HEK293 (cell line): ENCODE measurements at regions not wholly inside any gene's neighbourhood (a gene's known extent, or its start where the extent isn't known, plus 50 kb on each side); places are given as distances from the start of the nearest gene placed in this dataset.

Source experiments
- CTCF ChIA-PET: fragments of 350-600 bp; formaldehyde crosslinking; extraction: SDS; loops from one replicate; lab custom pipeline; 2021; ENCODE audit warnings: antibody characterized with exemption; lab: Yijun Ruan, JAX
- POLR2A ChIA-PET: fragments of 300-600 bp; formaldehyde crosslinking; extraction: SDS; loops from one replicate; lab custom pipeline; 2020; ENCODE audit warnings: antibody characterized with exemption, inconsistent platforms; lab: Yijun Ruan, JAX
- H3K27ac ChIP-seq: fragments of 200-500 bp; sonication (Bioruptor generic); 2 replicates; pipeline ENCODE4 v1.5.1; 2014; ENCODE audit warnings: low read depth, low read length, control low read depth, inconsistent platforms; ENCODE audit errors: extremely low read depth
- H3K36me3 ChIP-seq, 2 experiments: fragments of 200-500 bp in 1 of 2; sonication (Bioruptor generic) in 1 of 2; 1 replicate in 1 of 2; 2 replicates in 1 of 2; pipeline ENCODE4 v1.5.1; 2014 to 2017; ENCODE audit warnings: inconsistent platforms in 2 of 2, low read length in 2 of 2; ENCODE audit not compliant: control insufficient read depth in 2 of 2, insufficient read depth in 1 of 2
- H3K4me1 ChIP-seq: fragments of 200-500 bp; sonication (Bioruptor generic); 2 replicates; pipeline ENCODE4 v1.5.1; 2014; ENCODE audit warnings: mild to moderate bottlenecking, low read length, inconsistent platforms; ENCODE audit not compliant: control insufficient read depth, insufficient read depth
- H3K4me3 ChIP-seq: 2 replicates; pipeline ENCODE4 v1.5.1; 2011; ENCODE audit warnings: low read depth, mild to moderate bottlenecking, control low read depth, low read length, moderate library complexity
- H3K9me3 ChIP-seq: fragments of 200-500 bp; sonication (Bioruptor generic); 2 replicates; pipeline ENCODE4 v1.5.1; 2014; ENCODE audit warnings: low read depth, low read length, inconsistent platforms; ENCODE audit not compliant: control insufficient read depth, insufficient read depth
- ATF2 ChIP-seq: fragments of 450-650 bp; formaldehyde crosslinking; IDR thresholded peaks from 2 replicates; pipeline ENCODE4 v1.5.1; 2016; ENCODE audit warnings: missing biosample characterization, missing genetic modification characterization, low read depth
- GLI2 ChIP-seq: fragments of 450-650 bp; formaldehyde crosslinking; IDR thresholded peaks from 2 replicates; pipeline ENCODE4; 2017; ENCODE audit warnings: missing biosample characterization, missing genetic modification characterization, low read depth, borderline replicate concordance
- INSM2 ChIP-seq: fragments of 450-650 bp; formaldehyde crosslinking; IDR thresholded peaks from 2 replicates; pipeline ENCODE4 v1.5.1; 2016; ENCODE audit warnings: missing biosample characterization, missing genetic modification characterization
- KLF9 ChIP-seq: fragments of 450-650 bp; formaldehyde crosslinking; IDR thresholded peaks from 2 replicates; pipeline ENCODE4 v1.5.1; 2016; ENCODE audit warnings: missing biosample characterization, missing genetic modification characterization, low read depth
- PRDM1 ChIP-seq: fragments of 450-650 bp; formaldehyde crosslinking; IDR thresholded peaks from 2 replicates; pipeline ENCODE4; 2016; ENCODE audit warnings: missing biosample characterization, missing genetic modification characterization
- TCF7L2 ChIP-seq: IDR thresholded peaks from 2 replicates; pipeline ENCODE4 v1.6.1; 2011; ENCODE audit warnings: low read depth, mild to moderate bottlenecking, inconsistent platforms, low read length, moderate library complexity, borderline replicate concordance
- ZBTB1 ChIP-seq: fragments of 450-650 bp; formaldehyde crosslinking; IDR thresholded peaks from 2 replicates; pipeline ENCODE4 v1.5.1; 2016; ENCODE audit warnings: missing biosample characterization, missing genetic modification characterization
- ZBTB8A ChIP-seq: fragments of 450-650 bp; formaldehyde crosslinking; IDR thresholded peaks from 2 replicates; pipeline ENCODE4 v1.5.1; 2016; ENCODE audit warnings: missing biosample characterization, missing genetic modification characterization
- ZNF24 ChIP-seq: fragments of 450-650 bp; formaldehyde crosslinking; IDR thresholded peaks from 2 replicates; pipeline ENCODE4 v1.5.1; 2016; ENCODE audit warnings: missing biosample characterization, missing genetic modification characterization
- ZNF274 ChIP-seq, 2 experiments: fragments of 200-500 bp in 1 of 2; fragments of 450-650 bp in 1 of 2; sonication (Bioruptor generic) in 1 of 2; formaldehyde crosslinking in 1 of 2; IDR thresholded peaks; 2 replicates each; pipeline versions ENCODE4 v1.5.1 to v1.6.1; 2014 to 2016; ENCODE audit warnings: borderline replicate concordance in 1 of 2, inconsistent platforms in 1 of 2, low read length in 1 of 2, missing biosample characterization in 1 of 2, missing genetic modification characterization in 1 of 2
- ZNF362 ChIP-seq: fragments of 450-650 bp; formaldehyde crosslinking; IDR thresholded peaks from 2 replicates; pipeline ENCODE4 v1.5.1; 2016; ENCODE audit warnings: missing biosample characterization, missing genetic modification characterization
- ZNF37A ChIP-seq: fragments of 450-650 bp; IDR thresholded peaks from 2 replicates; pipeline ENCODE4 v1.5.1; 2018; ENCODE audit warnings: missing biosample characterization, missing genetic modification characterization
- ZNF426 ChIP-seq: fragments of 450-650 bp; formaldehyde crosslinking; IDR thresholded peaks from 2 replicates; pipeline ENCODE4 v1.5.1; 2017; ENCODE audit warnings: missing biosample characterization, missing genetic modification characterization, mild to moderate bottlenecking, inconsistent platforms, moderate library complexity
- ZNF48 ChIP-seq: fragments of 450-650 bp; formaldehyde crosslinking; IDR thresholded peaks from 2 replicates; pipeline ENCODE4 v1.5.1; 2016; ENCODE audit warnings: missing biosample characterization, missing genetic modification characterization
- ZNF521 ChIP-seq: fragments of 450-650 bp; formaldehyde crosslinking; IDR thresholded peaks from 2 replicates; pipeline ENCODE4 v1.5.1; 2017; ENCODE audit warnings: missing biosample characterization, mild to moderate bottlenecking, missing genetic modification characterization
- ZNF561 ChIP-seq: fragments of 450-650 bp; IDR thresholded peaks from 2 replicates; pipeline ENCODE4 v1.5.1; 2018; ENCODE audit warnings: missing biosample characterization, missing genetic modification characterization, borderline replicate concordance
- ZNF677 ChIP-seq: fragments of 450-650 bp; IDR thresholded peaks from 2 replicates; pipeline ENCODE4 v1.5.0; 2018; ENCODE audit warnings: missing biosample characterization, mild to moderate bottlenecking, missing genetic modification characterization, moderate library complexity
- ZNF692 ChIP-seq: fragments of 450-650 bp; formaldehyde crosslinking; IDR thresholded peaks from 2 replicates; pipeline ENCODE4 v1.5.1; 2016; ENCODE audit warnings: missing biosample characterization, missing genetic modification characterization

DNA sequence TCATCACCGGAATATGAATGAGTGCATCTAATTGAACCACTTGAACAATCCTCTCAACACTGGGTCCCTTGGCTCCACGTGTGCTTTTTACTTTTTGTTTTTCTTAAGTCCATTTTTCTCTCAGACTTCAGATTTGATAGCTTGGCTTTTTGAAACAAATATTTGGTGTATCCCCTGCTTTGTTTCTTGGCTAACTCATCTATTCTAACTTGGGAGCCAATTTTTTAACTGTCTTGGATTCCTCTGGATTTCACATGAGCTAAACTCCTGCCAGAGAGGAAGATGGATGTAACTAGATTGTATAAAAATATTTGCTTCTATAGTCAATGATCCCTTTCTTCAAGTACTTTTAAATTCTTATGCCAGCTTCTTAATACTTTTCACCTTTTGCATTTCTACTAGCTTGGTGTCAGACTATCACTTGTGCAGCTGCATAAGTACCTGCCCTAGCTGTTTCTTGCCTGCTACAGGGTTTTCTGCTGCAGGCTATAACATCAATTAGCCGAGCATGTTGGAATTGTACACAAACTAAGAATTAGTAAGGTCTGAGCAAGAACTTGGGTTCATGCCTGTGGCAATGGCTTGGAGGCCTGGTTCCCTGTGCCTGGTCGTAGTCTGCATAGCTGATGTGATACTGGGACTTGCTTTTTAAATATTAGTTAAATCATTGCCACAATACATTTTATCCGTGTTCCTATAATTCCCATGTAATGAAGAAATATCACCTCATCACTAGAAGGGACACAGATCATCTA lies 281.5 kb downstream of the EN1 start (continued):
- TF ChIP-seq ZBTB1 (tag by site-specific recombination) (no peak), ZNF24 (tag by site-specific recombination) (no peak), TCF7L2 (no peak)

DNA sequence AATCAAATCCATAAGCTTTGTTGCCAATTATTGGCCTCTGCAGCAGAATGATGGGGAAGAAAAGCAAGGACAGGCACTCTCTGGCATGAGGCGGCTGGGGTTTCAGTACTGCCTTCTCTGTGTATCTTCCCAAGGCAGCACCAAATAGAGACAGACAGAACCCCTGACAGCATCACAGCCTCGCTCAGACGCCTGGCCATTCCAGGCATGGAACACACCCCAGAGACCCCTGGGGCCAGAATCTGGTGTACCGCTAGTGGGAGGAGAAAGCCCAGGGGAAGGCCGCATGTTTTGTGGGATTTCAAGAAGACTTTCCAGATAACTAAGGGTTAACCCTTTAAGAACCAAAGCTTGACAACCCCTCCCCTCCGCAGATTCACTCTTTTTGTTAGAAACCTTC lies 282.1 kb downstream of the EN1 start:
- Histone ChIP-seq H3K4me1 (no peaks in the 10 kb centered on the region), H3K4me3 (no peak overlapping the region), H3K9me3 (no peaks in the 10 kb centered on the region), H3K27ac (no peak overlapping the region), H3K36me3 (no peaks in the 10 kb centered on the region)
- CTCF ChIA-PET = interaction anchor here (0.8 to 1.2 kb wide), 2 partner anchors 280 to 290 kb away, joined by 3 to 4 read pairs; no protein-coding TSS in a partner anchor
- TF ChIP-seq ZNF561 (tag by site-specific recombination) = no peak
- no peak for TF ChIP-seq KLF9 (tag by site-specific recombination)
- TF ChIP-seq PRDM1 (tag by site-specific recombination) = no peak
- TF ChIP-seq INSM2 (tag by site-specific recombination) = no peak
- no peak for TF ChIP-seq ZNF362 (tag by site-specific recombination)
- TF ChIP-seq ZNF37A (tag by site-specific recombination) = no peak
- no peak for TF ChIP-seq ZNF48 (tag by site-specific recombination)
- no peak for TF ChIP-seq GLI2 (tag by site-specific recombination)
- no peak for TF ChIP-seq ZNF677
- no peak for TF ChIP-seq ZBTB8A (tag by site-specific recombination)
- no peak for TF ChIP-seq ZNF426
- TF ChIP-seq ZNF692 (tag by site-specific recombination) = no peak
- TF ChIP-seq ZNF521 (tag by site-specific recombination) = no peak
- TF ChIP-seq ZNF274 (IDR thresholded peaks at IDR 0.05; ENCODE audit: low read length) = no peak
- no peak for TF ChIP-seq ZNF274 (tag by site-specific recombination; IDR thresholded peaks at IDR 0.05; ENCODE audit: borderline replicate concordance)
- no peak for TF ChIP-seq ATF2 (tag by site-specific recombination)
- POLR2A ChIA-PET = no interaction called here
